Ishikawa (cell line): ENCODE measurements at regions not wholly inside any gene's neighbourhood (a gene's known extent, or its start where the extent isn't known, plus 50 kb on each side); places are given as distances from the start of the nearest gene placed in this dataset.

Experiments
- CEBPB ChIP-seq: IDR thresholded peaks from 2 replicates; pipeline ENCODE4 v1.6.1; 2012
- EGR1 ChIP-seq: IDR thresholded peaks from 2 replicates; pipeline ENCODE4 v1.6.1; 2012
- EP300 ChIP-seq: IDR thresholded peaks from 2 replicates; pipeline ENCODE4 v1.6.1; 2012; ENCODE audit warnings: borderline replicate concordance
- MAX ChIP-seq: IDR thresholded peaks from 2 replicates; pipeline ENCODE4 v1.6.1; 2012
- RAD21 ChIP-seq: IDR thresholded peaks from 2 replicates; pipeline ENCODE4 v1.6.1; 2012; ENCODE audit warnings: low read depth
- TAF1 ChIP-seq: IDR thresholded peaks from 2 replicates; pipeline ENCODE4 v1.6.1; 2012; ENCODE audit warnings: low read depth, mild to moderate bottlenecking
- YY1 ChIP-seq: IDR thresholded peaks from 2 replicates; pipeline ENCODE4 v1.6.1; 2012; ENCODE audit warnings: low read depth
- ZBTB7A ChIP-seq: IDR thresholded peaks from 2 replicates; pipeline ENCODE4 v1.6.1; 2012; ENCODE audit warnings: low read depth
- TF ChIP-seq, protein P1 (sequence below): IDR thresholded peaks from 2 replicates; pipeline ENCODE4 v1.6.1; 2012

- no peak for TF ChIP-seq EP300
- TF ChIP-seq, protein P1, sequence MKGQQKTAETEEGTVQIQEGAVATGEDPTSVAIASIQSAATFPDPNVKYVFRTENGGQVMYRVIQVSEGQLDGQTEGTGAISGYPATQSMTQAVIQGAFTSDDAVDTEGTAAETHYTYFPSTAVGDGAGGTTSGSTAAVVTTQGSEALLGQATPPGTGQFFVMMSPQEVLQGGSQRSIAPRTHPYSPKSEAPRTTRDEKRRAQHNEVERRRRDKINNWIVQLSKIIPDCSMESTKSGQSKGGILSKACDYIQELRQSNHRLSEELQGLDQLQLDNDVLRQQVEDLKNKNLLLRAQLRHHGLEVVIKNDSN: no peak
- no peak for TF ChIP-seq TAF1
- no peak for TF ChIP-seq EGR1
- no peak for TF ChIP-seq YY1
- no peak for TF ChIP-seq CEBPB
- TF ChIP-seq ZBTB7A: no peak
- TF ChIP-seq RAD21: no peak
- no peak for TF ChIP-seq MAX
Observed at GRCh38 chr12:113647048-113647447, 175.4 kb upstream of the LHX5 start.
